Brain microvascular endothelial cell (primary cell): ENCODE measurements at regions not wholly inside any gene's neighbourhood (a gene's known extent, or its start where the extent isn't known, plus 50 kb on each side); places are given as distances from the start of the nearest gene placed in this dataset.
"Not testable (repeated sequence)": the region's sequence is repeated elsewhere in the genome, so short reads cannot be mapped to it uniquely, and the experiment has no call there.

Experiments
- DNase-seq: peaks from one replicate; pipeline ENCODE4 v3.0.0-alpha.2; 2020
- H3K27ac ChIP-seq: fragments of 250-450 bp; sonication (Bioruptor Pico); 2 replicates; pipeline ENCODE4 v1.5.1; 2020; ENCODE audit warnings: mild to moderate bottlenecking, moderate library complexity
- H3K27me3 ChIP-seq: fragments of 250-450 bp; sonication (Bioruptor Pico); replicated peaks from 2 replicates; pipeline ENCODE4 v1.5.1; 2020; ENCODE audit warnings: mild to moderate bottlenecking
- H3K36me3 ChIP-seq: fragments of 250-450 bp; sonication (Bioruptor Pico); replicated peaks from 2 replicates; pipeline ENCODE4 v1.5.1; 2020; ENCODE audit warnings: mild to moderate bottlenecking
- H3K4me3 ChIP-seq: 2 replicates; pipeline ENCODE4 v1.5.1; 2011; ENCODE audit warnings: low read depth, mild to moderate bottlenecking, control low read depth, low read length, moderate library complexity
- CTCF ChIP-seq: IDR thresholded peaks from 2 replicates; pipeline ENCODE4 v1.5.1; 2011; ENCODE audit warnings: low read depth, mild to moderate bottlenecking, moderate library complexity, low read length, control low read depth, inconsistent platforms; ENCODE audit errors: missing control alignments
- in situ Hi-C: cut with HindIII; loops from 2 replicates; pipeline ENCODE4 v1.10.0; 2017; ENCODE audit warnings: low sequenced_read_pairs, low pct_ligation_motif_present

GRCh38 chr3:187812496-187812895 lies 67.2 kb upstream of the BCL6 start:
- no peak for TF ChIP-seq CTCF
- no peaks in the 10 kb centered on the region for H3K27me3 ChIP-seq
- no peak overlapping the region for H3K27ac ChIP-seq
- no peak overlapping the region for H3K4me3 ChIP-seq
- DNase-seq = no peak
- no peaks in the 10 kb centered on the region for H3K36me3 ChIP-seq
- in situ Hi-C loops = no loop called here

- H3K27ac ChIP-seq = no peak overlapping the region
- H3K4me3 ChIP-seq = no peak overlapping the region
- DNase-seq = no peak
- TF ChIP-seq CTCF = no peak
- no peaks in the 10 kb centered on the region for H3K27me3 ChIP-seq
- in situ Hi-C loops = no loop called here
- no peaks in the 10 kb centered on the region for H3K36me3 ChIP-seq
Observed at GRCh38 chr3:187813198-187813597, 67.9 kb upstream of the BCL6 start.

GRCh38 chr3:187817766-187818165 lies 72.5 kb upstream of the BCL6 start:
- DNase-seq, in situ Hi-C loops, H3K27me3 ChIP-seq: not testable (repeated sequence)

GRCh38 chr3:187821616-187822317 lies 76.5 kb upstream of the BCL6 start:
- in situ Hi-C loops = no loop called here
- H3K27ac ChIP-seq = no peak overlapping the region

More at GRCh38 chr3:187817766-187818165, 72.5 kb upstream of the BCL6 start:
- H3K27ac ChIP-seq, H3K4me3 ChIP-seq, H3K36me3 ChIP-seq: not testable (repeated sequence)

GRCh38 chr3:187822402-187822801 lies 77.1 kb upstream of the BCL6 start:
- TF ChIP-seq CTCF = no peak
- no peak for DNase-seq
- Histone ChIP-seq H3K27ac (no peak overlapping the region), H3K27me3 (no peaks in the 10 kb centered on the region), H3K4me3 (no peak overlapping the region), H3K36me3 (no peaks in the 10 kb centered on the region)
- in situ Hi-C loops = no loop called here

More at GRCh38 chr3:187821616-187822317, 76.5 kb upstream of the BCL6 start:
- Histone ChIP-seq H3K4me3 (no peak overlapping the region), H3K36me3 (no peaks in the 10 kb centered on the region), H3K27me3 (no peaks in the 10 kb centered on the region)
- no peak for TF ChIP-seq CTCF
- no peak for DNase-seq

GRCh38 chr3:187823746-187824145 lies 78.5 kb upstream of the BCL6 start:
- in situ Hi-C loops = no loop called here
- no peaks in the 10 kb centered on the region for H3K27me3 ChIP-seq
- no peak overlapping the region for H3K27ac ChIP-seq
- no peak for TF ChIP-seq CTCF
- no peak overlapping the region for H3K4me3 ChIP-seq
- DNase-seq = no peak
- H3K36me3 ChIP-seq = no peaks in the 10 kb centered on the region
